ENCODE measurements at regions not wholly inside any gene's neighbourhood (a gene's known extent, or its start where the extent isn't known, plus 50 kb on each side); places are given as distances from the start of the nearest gene placed in this dataset.

GRCh38 chr7:68429411-68430117, 1168.7 kb upstream of the AUTS2 start:
- H3K4me3 Mint-ChIP-seq: no peak overlapping the region
- Histone ChIP-seq H3K27ac (ENCODE audit: low read depth) (no peak overlapping the region), H3K9me2 (ENCODE audit: insufficient read depth) (no peaks in the 10 kb centered on the region), H3K4me1 (ENCODE audit: insufficient read depth) (no peaks in the 10 kb centered on the region), H3K4me3 (no peak overlapping the region), H3F3A (replicated peaks; ENCODE audit: low read depth) (no peaks in the 10 kb centered on the region), H4K20me1 (replicated peaks; ENCODE audit: insufficient read depth) (no peaks in the 10 kb centered on the region), H3K36me3 (ENCODE audit: insufficient read depth) (no peaks in the 10 kb centered on the region), H2AFZ (no peak overlapping the region), H3K79me2 (replicated peaks; ENCODE audit: insufficient read depth) (no peaks in the 10 kb centered on the region), H3K4me2 (no peak overlapping the region), H3K27me3 (ENCODE audit: insufficient read depth) (no peaks in the 10 kb centered on the region)
- no peaks in the 10 kb centered on the region for H3K4me1 Mint-ChIP-seq
- ATAC-seq (no peak), DNase-seq (ENCODE audit: low spot score) (no peak)
- peaks cover 7% of the 10 kb centered on the region for H3K27me3 Mint-ChIP-seq (ENCODE audit: insufficient read depth, low read depth, poor library complexity)
- no peak overlapping the region for H3K27ac Mint-ChIP-seq
- peaks cover 64% of the 10 kb centered on the region for H3K36me3 Mint-ChIP-seq (ENCODE audit: low read depth)
- peaks cover 100% of the 10 kb centered on the region for H3K9me3 Mint-ChIP-seq
- TF ChIP-seq EZH2 (IDR thresholded peaks at IDR 0.05; ENCODE audit: low read depth, unreplicated experiment) (no peak), ZNF462 (CRISPR knock-in tag; IDR thresholded peaks at IDR 0.05) (no peak), ETS1 (IDR thresholded peaks at IDR 0.05) (no peak), STAT1 (IDR thresholded peaks at IDR 0.05; ENCODE audit: unreplicated experiment) (no peak), CTCF (conservative IDR thresholded peaks at IDR 0.05; ENCODE audit: low read depth in 2 of 2) (no peak), REST (IDR thresholded peaks at IDR 0.05; ENCODE audit: unreplicated experiment) (no peak), NANOG (IDR thresholded peaks at IDR 0.05; ENCODE audit: borderline replicate concordance) (no peak), JUNB (IDR thresholded peaks at IDR 0.05; ENCODE audit: unreplicated experiment) (no peak), POLR2AphosphoS5 (IDR thresholded peaks at IDR 0.05; ENCODE audit: low read depth) (no peak), EZH2phosphoT487 (IDR thresholded peaks at IDR 0.05; ENCODE audit: unreplicated experiment) (no peak), CREB1 (CRISPR knock-in tag; IDR thresholded peaks at IDR 0.05; ENCODE audit: low read depth) (no peak), ZNF331 (CRISPR knock-in tag; IDR thresholded peaks at IDR 0.05; ENCODE audit: low read depth) (no peak), ZNF114 (CRISPR knock-in tag; IDR thresholded peaks at IDR 0.05) (no peak)
